Panc1 (cell line): ENCODE measurements at regions not wholly inside any gene's neighbourhood (a gene's known extent, or its start where the extent isn't known, plus 50 kb on each side); places are given as distances from the start of the nearest gene placed in this dataset.
"Not testable (repeated sequence)": the region's sequence is repeated elsewhere in the genome, so short reads cannot be mapped to it uniquely, and the experiment has no call there.

Experiments
- ATAC-seq: fragments of 200-7000 bp; cut with Tn5 transposase; 2 replicates; pipeline ENCODE4 v1.9.1; 2020; ENCODE audit warnings: mild to moderate bottlenecking, moderate library complexity
- BruUV-seq: library from RNA; stranded (reverse); fragments of 400-500 nt; replicated peaks from 2 replicates; lab custom pipeline; 2021; lab: Mats Ljungman, UMichigan
- CTCF ChIA-PET: fragments of 300-600 bp; sonication (Branson Sonifier 250); formaldehyde crosslinking; loops from one replicate; lab custom pipeline; 2022; ENCODE audit warnings: antibody characterized with exemption; lab: Charles Lee
- POLR2A ChIA-PET: fragments of 300-600 bp; sonication (Branson Sonifier 250); formaldehyde crosslinking; loops from one replicate; lab custom pipeline; 2022; ENCODE audit warnings: antibody characterized with exemption; lab: Charles Lee
- DNase-seq: peaks from one replicate; pipeline ENCODE4 v3.0.0-alpha.2; 2010; ENCODE audit warnings: low read depth, low spot score
- H3K27ac ChIP-seq: 2 replicates; pipeline ENCODE4 v1.5.1; 2011; ENCODE audit warnings: mild to moderate bottlenecking, low read length, inconsistent platforms
- H3K27me3 ChIP-seq: fragments of 200-500 bp; sonication (Bioruptor generic); 2 replicates; pipeline ENCODE4 v1.6.0; 2014; ENCODE audit warnings: low read length, inconsistent platforms; ENCODE audit not compliant: control insufficient read depth, insufficient read depth
- H3K36me3 ChIP-seq: fragments of 200-500 bp; sonication (Bioruptor generic); 2 replicates; pipeline ENCODE4 v1.5.1; 2014; ENCODE audit warnings: inconsistent platforms, mild to moderate bottlenecking, low read length, moderate library complexity; ENCODE audit not compliant: control insufficient read depth, insufficient read depth
- H3K4me1 ChIP-seq: 2 replicates; pipeline ENCODE4 v1.5.1; 2011; ENCODE audit warnings: inconsistent platforms, mild to moderate bottlenecking, low read length, moderate library complexity; ENCODE audit not compliant: control insufficient read depth, insufficient read depth
- H3K4me3 ChIP-seq, 2 experiments: 2 replicates each; pipeline ENCODE4 v1.5.1; 2011 to 2012; ENCODE audit warnings: low read depth in 2 of 2, low read length in 2 of 2, mild to moderate bottlenecking in 2 of 2, inconsistent platforms in 1 of 2, moderate library complexity in 1 of 2
- H3K9me3 ChIP-seq: fragments of 200-500 bp; sonication (Bioruptor generic); 2 replicates; pipeline ENCODE4 v1.5.1; 2014; ENCODE audit warnings: low read depth, mild to moderate bottlenecking, inconsistent platforms, low read length, moderate library complexity; ENCODE audit not compliant: control insufficient read depth, insufficient read depth
- CTCF ChIP-seq: fragments of 450-650 bp; IDR thresholded peaks from 2 replicates; pipeline ENCODE4 v1.5.1; 2017; ENCODE audit warnings: mild to moderate bottlenecking
- POLR2AphosphoS5 ChIP-seq: IDR thresholded peaks from 2 replicates; pipeline ENCODE4 v1.6.1; 2012; ENCODE audit warnings: mild to moderate bottlenecking, low read depth, low read length, moderate library complexity
- REST ChIP-seq, 2 experiments: IDR thresholded peaks; 2 replicates each; pipeline ENCODE4 v1.6.1; 2011 to 2012; ENCODE audit warnings: low read depth in 2 of 2, control low read depth in 1 of 2, low read length in 1 of 2, mild to moderate bottlenecking in 1 of 2, moderate library complexity in 1 of 2; ENCODE audit not compliant: insufficient read depth in 1 of 2
- SIN3A ChIP-seq: IDR thresholded peaks from 2 replicates; pipeline ENCODE4 v1.6.1; 2012; ENCODE audit warnings: low read depth, mild to moderate bottlenecking, low read length, moderate library complexity, borderline replicate concordance; ENCODE audit not compliant: insufficient read depth
- TCF7L2 ChIP-seq: IDR thresholded peaks from 2 replicates; pipeline ENCODE4 v1.6.1; 2011; ENCODE audit warnings: mild to moderate bottlenecking, low read depth, low read length, inconsistent platforms
- in situ Hi-C: cut with HindIII; loops from 2 replicates; pipeline ENCODE4 v1.10.0; 2016; ENCODE audit warnings: low sequenced_read_pairs, low pct_unique_long_range_greater_than_20kb
- intact Hi-C: fragments of 100-400 bp; cut with micrococcal nuclease; formaldehyde crosslinking; loops from one replicate; pipeline ENCODE4 v1.10.0; 2022; ENCODE audit not compliant: unreplicated experiment

- H3K36me3 ChIP-seq, CTCF ChIA-PET, H3K27me3 ChIP-seq, in situ Hi-C loops, H3K4me3 ChIP-seq, DNase-seq, H3K9me3 ChIP-seq, POLR2A ChIA-PET, intact Hi-C loops, H3K4me1 ChIP-seq, ATAC-seq, H3K27ac ChIP-seq, BruUV-seq: not testable (repeated sequence)
Measured at GRCh38 chr11:33428435-33428834, 171.3 kb downstream of the HIPK3 start.

- Histone ChIP-seq H3K4me3 (no peak overlapping the region), H3K27ac (no peak overlapping the region), H3K4me1 (no peaks in the 10 kb centered on the region), H3K9me3 (no peaks in the 10 kb centered on the region), H3K36me3 (no peaks in the 10 kb centered on the region), H3K27me3 (no peaks in the 10 kb centered on the region)
- TF ChIP-seq TCF7L2 (no peak), CTCF (no peak), REST (IDR thresholded peaks at IDR 0.05; ENCODE audit: insufficient read depth in 1 of 2, low read depth in 2 of 2, low read length in 1 of 2) (no peak), SIN3A (no peak), POLR2AphosphoS5 (no peak)
- intact Hi-C loops (no loop called here), in situ Hi-C loops (no loop called here)
- ATAC-seq (no peak), DNase-seq (no peak)
- CTCF ChIA-PET: interaction anchor here (0.6 kb wide), 1 partner anchor 9 kb away, joined by 3 read pairs; no protein-coding TSS in a partner anchor
- BruUV-seq: no TSS peak
- POLR2A ChIA-PET: no interaction called here
Measured at GRCh38 chr11:33420959-33421566, 163.9 kb downstream of the HIPK3 start.

GRCh38 chr11:33419924-33420323 is 162.7 kb downstream of the HIPK3 start:
- no peak for TF ChIP-seq REST (IDR thresholded peaks at IDR 0.05; ENCODE audit: insufficient read depth in 1 of 2, low read depth in 2 of 2, low read length in 1 of 2)
- no peak for TF ChIP-seq POLR2AphosphoS5
- no peak for TF ChIP-seq SIN3A
- no peak for TF ChIP-seq TCF7L2
- no peak for TF ChIP-seq CTCF
- DNase-seq (no peak), ATAC-seq (no peak)
- Histone ChIP-seq H3K4me1 (no peaks in the 10 kb centered on the region), H3K36me3 (no peaks in the 10 kb centered on the region), H3K9me3 (no peaks in the 10 kb centered on the region), H3K4me3 (no peak overlapping the region), H3K27me3 (no peaks in the 10 kb centered on the region), H3K27ac (no peak overlapping the region)
- ChIA-PET POLR2A (no interaction called here), CTCF (no interaction called here)
- intact Hi-C loops (no loop called here), in situ Hi-C loops (no loop called here)
- no TSS peak for BruUV-seq
